ENCODE measurements at regions not wholly inside any gene's neighbourhood (a gene's known extent, or its start where the extent isn't known, plus 50 kb on each side); places are given as distances from the start of the nearest gene placed in this dataset.
"Not testable (repeated sequence)": the region's sequence is repeated elsewhere in the genome, so short reads cannot be mapped to it uniquely, and the experiment has no call there.

- Histone ChIP-seq H3K4me1 (ENCODE audit: control insufficient read depth, insufficient read depth, low read length) (no peaks in the 10 kb centered on the region), H3K9ac (ENCODE audit: low read length) (no peak overlapping the region), H3K36me3 (ENCODE audit: control insufficient read depth, insufficient read depth, low read length, severe bottlenecking) (no peaks in the 10 kb centered on the region), H3K4me3 (ENCODE audit: low read length) (no peak overlapping the region), H3K9me3 (ENCODE audit: control insufficient read depth, low read length) (peaks cover 5% of the 10 kb centered on the region), H3K27me3 (replicated peaks; ENCODE audit: control insufficient read depth, insufficient read depth, low read length) (no peaks in the 10 kb centered on the region)
- no peak for DNase-seq (ENCODE audit: low read depth)
Measured at GRCh38 chr13:83471011-83471410, 411.3 kb downstream of the SLITRK1 start.

- no peak for DNase-seq (ENCODE audit: low read depth)
- Histone ChIP-seq H3K36me3 (ENCODE audit: control insufficient read depth, insufficient read depth, low read length, severe bottlenecking) (no peaks in the 10 kb centered on the region), H3K9ac (ENCODE audit: low read length) (no peak overlapping the region), H3K9me3 (ENCODE audit: control insufficient read depth, low read length) (peaks cover 5% of the 10 kb centered on the region), H3K4me3 (ENCODE audit: low read length) (no peak overlapping the region), H3K4me1 (ENCODE audit: control insufficient read depth, insufficient read depth, low read length) (no peaks in the 10 kb centered on the region), H3K27me3 (replicated peaks; ENCODE audit: control insufficient read depth, insufficient read depth, low read length) (no peaks in the 10 kb centered on the region)
Measured at GRCh38 chr13:83470133-83470797, 412.0 kb downstream of the SLITRK1 start.

GRCh38 chr13:83453723-83454122, 428.6 kb downstream of the SLITRK1 start:
- no peak for DNase-seq (ENCODE audit: low read depth)
- H3K4me1 ChIP-seq (ENCODE audit: control insufficient read depth, insufficient read depth, low read length), result peaks cover 11% of the 10 kb centered on the region
- H3K36me3 ChIP-seq (ENCODE audit: control insufficient read depth, insufficient read depth, low read length, severe bottlenecking), result no peaks in the 10 kb centered on the region
- no peak overlapping the region for H3K4me3 ChIP-seq (ENCODE audit: low read length)
- peaks cover 4% of the 10 kb centered on the region for H3K9me3 ChIP-seq (ENCODE audit: control insufficient read depth, low read length)
- no peaks in the 10 kb centered on the region for H3K27me3 ChIP-seq (replicated peaks; ENCODE audit: control insufficient read depth, insufficient read depth, low read length)
- no peak overlapping the region for H3K9ac ChIP-seq (ENCODE audit: low read length)

DNA sequence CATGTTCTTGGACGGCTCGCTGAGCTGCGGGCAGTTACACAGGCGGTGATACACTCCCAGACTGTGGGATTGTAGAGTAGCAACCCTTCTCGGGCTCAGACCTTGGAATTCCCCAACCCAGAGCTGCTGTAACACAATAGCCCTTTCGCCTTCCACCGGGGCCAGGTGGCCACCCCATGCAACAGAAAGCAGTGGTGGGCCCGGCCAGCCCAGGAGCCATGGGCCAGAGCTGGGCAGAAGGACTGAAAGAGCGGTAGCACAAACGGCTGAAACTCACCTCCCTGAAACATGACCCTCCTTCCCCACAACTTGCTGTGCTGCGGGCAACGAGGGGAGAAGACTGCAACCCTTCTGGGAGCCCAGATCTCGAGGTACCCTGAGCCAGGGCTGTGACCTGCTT, 429.0 kb downstream of the SLITRK1 start:
- no peak overlapping the region for H3K9ac ChIP-seq (ENCODE audit: low read length)
- H3K36me3 ChIP-seq (ENCODE audit: control insufficient read depth, insufficient read depth, low read length, severe bottlenecking), result no peaks in the 10 kb centered on the region
- no peak for DNase-seq (ENCODE audit: low read depth)
- H3K27me3 ChIP-seq (replicated peaks; ENCODE audit: control insufficient read depth, insufficient read depth, low read length), result no peaks in the 10 kb centered on the region
- H3K4me3 ChIP-seq (ENCODE audit: low read length), result no peak overlapping the region
- H3K4me1 ChIP-seq (ENCODE audit: control insufficient read depth, insufficient read depth, low read length), result peaks cover 11% of the 10 kb centered on the region
- peaks cover 4% of the 10 kb centered on the region for H3K9me3 ChIP-seq (ENCODE audit: control insufficient read depth, low read length)

DNA sequence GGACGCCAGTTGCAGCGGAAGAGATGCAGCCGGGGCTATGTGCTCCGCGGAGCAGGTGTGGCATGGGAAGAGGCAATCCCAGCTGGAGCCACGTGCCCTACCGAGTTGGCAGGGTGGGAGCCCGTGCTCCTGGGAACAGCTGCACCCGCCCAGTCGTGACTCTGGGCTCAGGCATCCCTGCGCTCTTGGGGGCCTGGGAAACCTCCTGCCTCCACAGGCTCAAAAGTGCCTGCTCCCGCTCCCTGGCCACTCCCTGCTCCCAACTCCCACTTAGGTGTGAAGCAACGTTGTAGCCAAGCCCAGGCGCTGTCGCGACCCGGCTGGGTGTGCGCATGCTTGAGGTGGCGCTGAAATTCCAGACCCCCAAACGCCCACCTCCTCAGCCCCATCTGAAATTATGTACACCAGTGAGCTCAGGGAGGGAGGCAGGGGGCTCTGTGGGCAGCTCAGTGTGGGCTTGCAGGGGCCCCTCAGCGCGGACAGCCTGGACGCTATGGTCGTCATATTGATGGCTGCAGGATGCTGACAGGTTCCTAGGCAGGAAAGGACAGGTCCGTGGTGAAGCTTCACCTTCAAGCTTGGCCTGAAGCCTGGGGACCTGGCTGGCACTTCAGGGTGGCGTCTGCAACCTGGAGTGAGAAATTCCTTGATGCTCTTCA, 429.9 kb downstream of the SLITRK1 start:
- Histone ChIP-seq H3K27me3 (replicated peaks; ENCODE audit: control insufficient read depth, insufficient read depth, low read length) (no peaks in the 10 kb centered on the region), H3K36me3 (ENCODE audit: control insufficient read depth, insufficient read depth, low read length, severe bottlenecking) (no peaks in the 10 kb centered on the region), H3K9ac (ENCODE audit: low read length) (no peak overlapping the region), H3K4me1 (ENCODE audit: control insufficient read depth, insufficient read depth, low read length) (peaks cover 11% of the 10 kb centered on the region), H3K9me3 (ENCODE audit: control insufficient read depth, low read length) (peaks cover 4% of the 10 kb centered on the region), H3K4me3 (ENCODE audit: low read length) (no peak overlapping the region)
- DNase-seq (ENCODE audit: low read depth), result no peak

DNA sequence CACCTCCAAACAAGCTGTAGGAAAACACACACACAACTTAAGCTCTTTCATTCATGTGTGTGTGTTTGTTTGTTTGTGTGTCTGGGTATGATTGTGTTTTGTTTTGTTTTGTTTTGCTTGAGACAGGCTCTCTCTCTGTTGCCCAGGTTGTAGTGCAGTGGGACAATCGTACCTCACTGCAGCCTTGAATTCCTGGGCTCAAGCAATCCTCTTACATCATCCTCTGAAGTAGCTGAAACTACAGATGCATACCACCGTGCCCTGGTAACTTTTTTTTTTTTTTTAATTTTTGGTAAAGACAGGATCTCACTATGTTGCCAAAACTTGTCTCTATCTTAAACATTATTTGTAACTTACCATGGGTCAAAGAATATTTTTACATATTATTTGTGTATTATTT, 431.7 kb downstream of the SLITRK1 start:
- Histone ChIP-seq H3K4me3 (ENCODE audit: low read length) (no peak overlapping the region), H3K27me3 (replicated peaks; ENCODE audit: control insufficient read depth, insufficient read depth, low read length) (no peaks in the 10 kb centered on the region), H3K4me1 (ENCODE audit: control insufficient read depth, insufficient read depth, low read length) (peaks cover 11% of the 10 kb centered on the region), H3K9me3 (ENCODE audit: control insufficient read depth, low read length) (no peaks in the 10 kb centered on the region), H3K36me3 (ENCODE audit: control insufficient read depth, insufficient read depth, low read length, severe bottlenecking) (no peaks in the 10 kb centered on the region), H3K9ac (ENCODE audit: low read length) (peak overlapping the region; percentile 72)
- peak; percentile 25 for DNase-seq (ENCODE audit: low read depth)

- Histone ChIP-seq H3K9ac (ENCODE audit: low read length) (peak overlapping the region; percentile 72), H3K4me1 (ENCODE audit: control insufficient read depth, insufficient read depth, low read length) (peaks cover 11% of the 10 kb centered on the region), H3K36me3 (ENCODE audit: control insufficient read depth, insufficient read depth, low read length, severe bottlenecking) (no peaks in the 10 kb centered on the region), H3K4me3 (ENCODE audit: low read length) (peak overlapping the region; percentile 32), H3K9me3 (ENCODE audit: control insufficient read depth, low read length) (no peaks in the 10 kb centered on the region), H3K27me3 (replicated peaks; ENCODE audit: control insufficient read depth, insufficient read depth, low read length) (no peaks in the 10 kb centered on the region)
- peak; percentile 70 for DNase-seq (ENCODE audit: low read depth)
Measured at GRCh38 chr13:83449668-83450395, 432.4 kb downstream of the SLITRK1 start.

GRCh38 chr13:83440465-83440864, 441.8 kb downstream of the SLITRK1 start:
- Histone ChIP-seq H3K27me3 (replicated peaks; ENCODE audit: control insufficient read depth, insufficient read depth, low read length) (no peaks in the 10 kb centered on the region), H3K36me3 (ENCODE audit: control insufficient read depth, insufficient read depth, low read length, severe bottlenecking) (no peaks in the 10 kb centered on the region), H3K4me1 (ENCODE audit: control insufficient read depth, insufficient read depth, low read length) (no peaks in the 10 kb centered on the region), H3K9ac (ENCODE audit: low read length) (no peak overlapping the region), H3K4me3 (ENCODE audit: low read length) (no peak overlapping the region), H3K9me3 (ENCODE audit: control insufficient read depth, low read length) (no peaks in the 10 kb centered on the region)
- no peak for DNase-seq (ENCODE audit: low read depth)

DNA sequence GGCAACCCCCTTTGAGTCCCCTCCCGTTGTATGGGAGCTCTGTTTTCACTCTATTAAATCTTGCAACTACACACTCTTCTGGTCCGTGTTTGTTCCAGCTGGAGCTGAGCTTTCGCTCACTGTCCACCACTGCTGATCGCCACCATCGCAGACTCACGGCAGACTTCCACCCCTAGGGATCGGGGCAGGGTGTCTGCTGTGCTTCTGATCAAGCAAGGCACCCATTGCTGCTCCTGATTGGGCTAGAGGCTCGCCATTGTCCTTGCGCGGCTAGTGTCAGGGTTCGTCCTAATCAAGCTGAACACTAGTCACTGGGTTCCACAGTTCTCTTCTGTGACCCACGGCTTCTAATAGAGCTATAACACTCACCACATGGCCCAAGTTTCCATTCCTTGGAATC, 442.8 kb downstream of the SLITRK1 start:
- not testable (repeated sequence) for H3K4me3 ChIP-seq (ENCODE audit: low read length); H3K36me3 ChIP-seq (ENCODE audit: control insufficient read depth, insufficient read depth, low read length, severe bottlenecking); H3K9me3 ChIP-seq (ENCODE audit: control insufficient read depth, low read length); H3K9ac ChIP-seq (ENCODE audit: low read length); DNase-seq (ENCODE audit: low read depth); H3K4me1 ChIP-seq (ENCODE audit: control insufficient read depth, insufficient read depth, low read length); H3K27me3 ChIP-seq (replicated peaks; ENCODE audit: control insufficient read depth, insufficient read depth, low read length)

DNA sequence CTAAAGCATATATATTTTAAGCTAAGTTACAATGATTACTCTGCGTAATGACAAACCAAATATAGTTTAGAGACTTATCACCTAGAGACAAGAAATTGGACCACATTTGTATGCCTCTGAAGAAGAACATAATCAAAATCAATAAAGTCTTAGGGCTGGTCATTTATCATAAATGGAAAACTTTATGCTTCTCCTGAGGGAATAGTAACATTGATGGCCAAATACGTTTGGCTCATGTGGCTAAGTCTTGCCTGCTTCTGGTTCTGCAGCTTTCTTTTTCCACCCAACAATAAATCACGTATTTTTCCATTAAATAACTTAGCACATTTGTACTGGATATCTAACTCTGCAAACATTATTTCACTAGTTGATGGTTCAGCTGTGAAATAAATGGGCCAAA, 458.4 kb downstream of the SLITRK1 start:
- H3K4me1 ChIP-seq (ENCODE audit: control insufficient read depth, insufficient read depth, low read length), result no peaks in the 10 kb centered on the region
- H3K9me3 ChIP-seq (ENCODE audit: control insufficient read depth, low read length), result peaks cover 17% of the 10 kb centered on the region
- no peaks in the 10 kb centered on the region for H3K27me3 ChIP-seq (replicated peaks; ENCODE audit: control insufficient read depth, insufficient read depth, low read length)
- no peak overlapping the region for H3K4me3 ChIP-seq (ENCODE audit: low read length)
- H3K9ac ChIP-seq (ENCODE audit: low read length), result no peak overlapping the region
- H3K36me3 ChIP-seq (ENCODE audit: control insufficient read depth, insufficient read depth, low read length, severe bottlenecking), result no peaks in the 10 kb centered on the region
- DNase-seq (ENCODE audit: low read depth), result no peak

DNA sequence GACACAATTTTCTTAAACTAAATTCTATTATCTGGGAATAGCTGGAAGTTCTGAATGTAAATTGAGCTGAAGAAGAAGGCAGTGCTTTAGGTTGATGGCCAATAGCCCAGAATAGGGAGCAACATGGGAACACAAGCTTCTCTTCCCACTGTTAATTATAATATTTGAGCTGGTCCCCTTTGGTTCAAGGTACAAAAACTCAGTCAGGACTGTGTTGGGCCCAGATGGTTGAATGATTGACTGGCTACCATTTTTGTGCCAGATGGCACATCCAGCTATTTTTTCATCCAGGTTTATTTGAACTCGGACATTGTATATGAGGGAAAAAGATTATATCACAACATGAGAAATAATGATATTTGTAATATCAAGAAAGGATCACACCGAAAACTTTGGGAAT, 458.9 kb downstream of the SLITRK1 start:
- no peak overlapping the region for H3K9ac ChIP-seq (ENCODE audit: low read length)
- no peaks in the 10 kb centered on the region for H3K4me1 ChIP-seq (ENCODE audit: control insufficient read depth, insufficient read depth, low read length)
- H3K36me3 ChIP-seq (ENCODE audit: control insufficient read depth, insufficient read depth, low read length, severe bottlenecking), result no peaks in the 10 kb centered on the region
- H3K27me3 ChIP-seq (replicated peaks; ENCODE audit: control insufficient read depth, insufficient read depth, low read length), result no peaks in the 10 kb centered on the region
- H3K9me3 ChIP-seq (ENCODE audit: control insufficient read depth, low read length), result peaks cover 17% of the 10 kb centered on the region
- H3K4me3 ChIP-seq (ENCODE audit: low read length), result no peak overlapping the region
- DNase-seq (ENCODE audit: low read depth), result no peak
